B cell (primary cell): ENCODE measurements at regions not wholly inside any gene's neighbourhood (a gene's known extent, or its start where the extent isn't known, plus 50 kb on each side); places are given as distances from the start of the nearest gene placed in this dataset.

Experiments
- EZH2 ChIP-seq: IDR thresholded peaks from 2 replicates; pipeline ENCODE4 v1.6.1; 2012; ENCODE audit warnings: borderline replicate concordance, low read depth, mild to moderate bottlenecking, moderate library complexity, low read length; ENCODE audit not compliant: insufficient read depth, poor library complexity, severe bottlenecking
- TF ChIP-seq, protein P1 (sequence below): fragments of 200-600 bp; IDR thresholded peaks from one replicate; pipeline ENCODE4 v1.8.0; 2022; ENCODE audit warnings: antibody characterized with exemption, mild to moderate bottlenecking

- TF ChIP-seq, protein P1, sequence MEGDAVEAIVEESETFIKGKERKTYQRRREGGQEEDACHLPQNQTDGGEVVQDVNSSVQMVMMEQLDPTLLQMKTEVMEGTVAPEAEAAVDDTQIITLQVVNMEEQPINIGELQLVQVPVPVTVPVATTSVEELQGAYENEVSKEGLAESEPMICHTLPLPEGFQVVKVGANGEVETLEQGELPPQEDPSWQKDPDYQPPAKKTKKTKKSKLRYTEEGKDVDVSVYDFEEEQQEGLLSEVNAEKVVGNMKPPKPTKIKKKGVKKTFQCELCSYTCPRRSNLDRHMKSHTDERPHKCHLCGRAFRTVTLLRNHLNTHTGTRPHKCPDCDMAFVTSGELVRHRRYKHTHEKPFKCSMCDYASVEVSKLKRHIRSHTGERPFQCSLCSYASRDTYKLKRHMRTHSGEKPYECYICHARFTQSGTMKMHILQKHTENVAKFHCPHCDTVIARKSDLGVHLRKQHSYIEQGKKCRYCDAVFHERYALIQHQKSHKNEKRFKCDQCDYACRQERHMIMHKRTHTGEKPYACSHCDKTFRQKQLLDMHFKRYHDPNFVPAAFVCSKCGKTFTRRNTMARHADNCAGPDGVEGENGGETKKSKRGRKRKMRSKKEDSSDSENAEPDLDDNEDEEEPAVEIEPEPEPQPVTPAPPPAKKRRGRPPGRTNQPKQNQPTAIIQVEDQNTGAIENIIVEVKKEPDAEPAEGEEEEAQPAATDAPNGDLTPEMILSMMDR: no peak
- no peak for TF ChIP-seq EZH2
Measured at GRCh38 chr6:68238097-68238601, 396.9 kb upstream of the ADGRB3 start.
